CD4-positive, alpha-beta T cell treated with Interleukin-1 beta for 1 hour (primary cell): ENCODE measurements at regions not wholly inside any gene's neighbourhood (a gene's known extent, or its start where the extent isn't known, plus 50 kb on each side); places are given as distances from the start of the nearest gene placed in this dataset.

Source experiments
- DNase-seq, 2 donors: peaks; one replicate each; pipeline ENCODE4 v3.0.0-alpha.2; 2020 to 2022

DNA sequence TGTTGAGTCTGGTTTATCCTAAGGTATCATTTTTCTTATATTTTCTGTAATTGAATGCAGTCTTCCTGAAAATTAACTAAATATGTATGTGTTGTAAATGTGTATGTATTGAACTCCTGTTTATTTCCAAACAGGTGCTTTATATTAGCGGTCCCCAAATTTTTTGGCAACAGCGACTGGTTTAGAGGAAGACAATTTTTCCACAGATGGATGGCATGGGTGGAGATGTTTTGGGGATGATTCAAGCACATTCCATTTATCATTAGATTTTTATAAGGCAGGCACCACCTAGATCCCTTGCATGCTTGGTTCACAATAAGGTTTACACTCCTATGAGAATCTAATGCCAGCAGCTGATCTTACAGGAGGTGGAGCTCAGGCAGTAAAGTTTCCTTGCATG is 210.5 kb upstream of the ANO3 start:
- DNase-seq, result no peak

GRCh38 chr11:26126741-26127140 is 205.2 kb upstream of the ANO3 start:
- no peak for DNase-seq

DNA sequence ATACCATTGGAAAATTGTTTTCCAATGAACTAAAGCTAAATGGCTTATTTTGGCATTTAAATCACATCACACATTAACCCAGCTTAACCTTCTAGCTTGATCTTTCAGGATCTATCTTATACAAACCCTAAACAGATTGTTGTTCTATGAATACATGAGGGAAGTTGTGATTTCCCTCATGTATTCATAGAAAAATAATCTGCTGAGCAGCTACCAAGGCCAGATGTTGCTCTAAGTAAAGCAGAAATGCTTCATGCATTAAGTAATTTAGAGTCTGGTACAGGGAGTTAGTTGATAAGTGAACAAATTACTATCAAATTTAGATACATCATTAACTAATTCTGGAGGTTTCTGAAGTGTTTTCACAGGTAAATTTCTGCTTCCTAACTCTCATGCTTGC is 204.6 kb upstream of the ANO3 start:
- no peak for DNase-seq

- no peak for DNase-seq
Measured at GRCh38 chr11:26131406-26131805, 200.5 kb upstream of the ANO3 start.

DNA sequence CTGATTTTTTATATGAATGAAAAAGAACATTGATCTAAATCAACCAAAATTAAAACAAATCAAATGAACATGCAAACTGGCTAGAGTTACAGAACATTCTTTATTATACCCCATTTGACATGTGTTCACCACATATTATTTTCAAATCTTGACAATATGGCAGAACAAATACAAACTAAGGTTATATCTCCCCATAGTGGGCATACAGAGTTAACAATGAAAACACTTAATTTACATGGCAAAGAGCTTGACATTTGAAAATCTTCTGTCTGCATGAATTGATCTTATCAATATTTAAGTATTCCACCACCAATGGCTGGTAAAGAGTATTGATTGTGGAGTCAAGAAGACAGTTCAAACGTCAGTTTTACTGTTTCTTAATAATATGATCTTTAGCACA is 197.9 kb upstream of the ANO3 start:
- no peak for DNase-seq

GRCh38 chr11:26134481-26135355 is 197.2 kb upstream of the ANO3 start:
- no peak for DNase-seq

DNA sequence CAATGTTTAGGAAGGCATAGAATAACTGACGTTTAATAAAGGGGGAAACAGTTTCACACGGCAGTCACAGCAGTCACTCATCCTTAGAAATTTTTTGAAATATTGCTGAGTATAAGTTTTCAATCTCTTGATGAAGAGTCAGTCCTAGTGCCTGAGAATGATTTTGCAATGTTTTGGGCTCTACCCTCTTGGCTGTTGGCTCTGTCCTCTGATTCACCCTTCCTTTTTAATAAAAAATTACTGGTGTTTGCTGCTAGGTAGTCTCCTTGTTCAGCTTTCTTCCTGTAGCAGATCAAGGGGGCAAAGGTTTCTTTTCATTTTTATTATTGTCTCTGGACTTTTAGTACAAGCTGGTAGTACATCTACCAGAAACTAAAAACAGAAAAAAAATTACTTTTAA is 194.3 kb upstream of the ANO3 start:
- no peak for DNase-seq

GRCh38 chr11:26142891-26143290 is 189.0 kb upstream of the ANO3 start:
- DNase-seq, result no peak

DNA sequence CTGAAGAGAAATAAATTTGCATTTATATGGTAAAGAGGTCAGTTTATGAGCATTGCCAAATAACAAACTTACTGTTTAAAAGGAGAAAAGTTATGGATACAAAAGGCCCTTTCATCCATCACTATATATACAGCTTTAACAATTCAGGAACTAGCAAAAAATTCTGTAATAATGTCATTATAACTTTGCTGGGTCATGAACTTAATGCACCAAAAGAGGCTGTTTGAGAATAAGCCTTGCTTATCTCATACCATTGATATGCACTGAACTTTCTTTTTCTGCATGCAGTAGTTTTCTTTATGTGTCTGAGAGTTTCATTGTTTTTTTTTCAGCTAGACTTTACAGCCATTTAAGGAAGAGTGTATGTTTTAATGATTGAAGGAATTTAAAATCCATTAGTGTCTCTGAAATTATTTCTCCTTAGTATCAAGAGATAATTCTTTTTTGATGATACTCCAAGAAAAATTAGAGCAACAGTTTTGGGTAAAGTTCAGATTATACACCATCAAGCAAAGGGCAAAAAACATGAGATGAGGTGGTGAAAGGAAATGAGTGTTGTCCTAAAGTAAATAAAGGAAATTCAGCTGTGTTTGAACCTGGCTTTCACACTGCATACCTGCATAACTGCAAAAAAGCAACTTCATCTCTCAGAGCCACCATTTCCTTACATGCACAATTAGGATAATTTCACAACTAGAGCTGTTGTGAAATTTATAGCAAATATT is 188.2 kb upstream of the ANO3 start:
- DNase-seq, result no peak

DNA sequence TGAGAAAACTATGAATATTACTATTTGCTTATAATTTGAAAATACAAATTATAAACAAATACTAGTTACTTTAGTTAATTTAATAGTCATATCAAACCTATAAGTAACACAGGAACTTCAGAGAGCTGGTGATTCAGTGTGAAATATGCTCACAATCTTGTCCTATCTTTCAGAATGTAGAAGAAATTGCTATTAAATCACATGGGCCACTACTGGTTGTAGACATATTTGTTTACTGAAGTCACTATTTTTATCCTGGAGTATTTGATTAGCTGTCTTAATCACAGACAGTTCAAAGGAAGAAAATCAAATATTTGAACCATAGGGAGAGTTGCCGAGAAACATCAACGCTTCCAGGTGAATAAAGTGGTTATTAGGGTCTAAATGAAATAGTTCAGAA is 187.6 kb upstream of the ANO3 start:
- DNase-seq, result no peak

DNA sequence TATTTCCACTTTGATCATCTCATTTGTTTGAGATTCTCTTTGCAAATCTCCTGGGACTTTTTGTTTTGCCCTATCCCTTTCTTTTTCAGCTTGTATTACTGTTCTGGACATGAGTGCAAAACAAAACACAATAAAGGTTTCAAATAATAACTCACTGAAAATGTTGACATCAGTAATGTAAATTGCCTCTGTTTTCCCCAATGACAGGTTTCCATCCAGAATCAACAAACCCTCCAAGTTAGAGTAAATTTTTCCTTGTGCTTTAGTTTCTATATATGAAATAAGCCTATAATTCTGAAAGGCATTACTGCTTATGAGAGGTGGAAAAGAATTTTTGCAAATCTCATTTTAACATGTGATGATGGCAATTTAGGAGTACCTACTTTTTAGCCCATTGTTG is 187.0 kb upstream of the ANO3 start:
- no peak for DNase-seq

- no peak for DNase-seq
Measured at GRCh38 chr11:26149585-26149984, 182.3 kb upstream of the ANO3 start.

- DNase-seq, result no peak
Measured at GRCh38 chr11:26150031-26150430, 181.9 kb upstream of the ANO3 start.

- no peak for DNase-seq
Measured at GRCh38 chr11:26158251-26158650, 173.7 kb upstream of the ANO3 start.

DNA sequence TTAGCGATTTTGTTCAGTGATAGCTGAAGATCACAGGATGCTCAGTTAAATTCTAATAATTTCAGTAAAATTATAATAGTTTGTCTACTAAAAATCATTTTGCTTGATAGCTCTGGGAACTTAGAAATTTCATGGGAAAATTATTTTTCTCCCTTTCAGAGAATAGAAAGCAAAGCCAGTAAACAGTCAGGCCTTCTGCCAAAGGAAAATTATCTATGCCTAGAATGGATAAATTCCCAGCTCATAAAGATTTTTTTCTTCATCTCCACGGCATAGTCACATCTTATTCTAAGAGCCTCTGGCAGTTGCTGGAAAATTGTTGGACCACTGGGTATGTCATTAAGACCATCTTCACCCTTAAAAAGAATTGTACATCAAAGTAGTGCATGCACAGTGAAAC is 169.6 kb upstream of the ANO3 start:
- no peak for DNase-seq

- DNase-seq, result no peak
Measured at GRCh38 chr11:26186389-26186788, 145.5 kb upstream of the ANO3 start.

DNA sequence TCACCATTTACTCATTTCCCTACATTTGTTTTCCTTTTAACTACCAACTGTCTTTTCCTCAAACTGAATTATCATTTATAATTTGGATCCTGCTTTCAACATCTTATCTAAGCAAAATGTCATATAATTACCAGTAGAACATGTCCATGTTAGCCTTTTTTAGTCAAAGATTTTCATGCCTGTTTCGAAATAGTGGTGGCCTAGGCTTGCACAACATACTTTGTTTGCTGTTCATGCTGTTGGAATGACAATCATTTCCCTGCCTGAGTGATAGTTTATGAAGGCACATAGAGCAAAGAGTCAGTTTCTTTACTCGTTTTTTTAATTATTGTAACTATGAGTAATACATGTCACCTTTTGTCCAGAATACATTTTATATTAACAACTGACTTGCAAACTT is 144.3 kb upstream of the ANO3 start:
- DNase-seq, result no peak

- no peak for DNase-seq
Measured at GRCh38 chr11:26188554-26188953, 143.4 kb upstream of the ANO3 start.

GRCh38 chr11:26191193-26191592 is 140.7 kb upstream of the ANO3 start:
- DNase-seq, result no peak

DNA sequence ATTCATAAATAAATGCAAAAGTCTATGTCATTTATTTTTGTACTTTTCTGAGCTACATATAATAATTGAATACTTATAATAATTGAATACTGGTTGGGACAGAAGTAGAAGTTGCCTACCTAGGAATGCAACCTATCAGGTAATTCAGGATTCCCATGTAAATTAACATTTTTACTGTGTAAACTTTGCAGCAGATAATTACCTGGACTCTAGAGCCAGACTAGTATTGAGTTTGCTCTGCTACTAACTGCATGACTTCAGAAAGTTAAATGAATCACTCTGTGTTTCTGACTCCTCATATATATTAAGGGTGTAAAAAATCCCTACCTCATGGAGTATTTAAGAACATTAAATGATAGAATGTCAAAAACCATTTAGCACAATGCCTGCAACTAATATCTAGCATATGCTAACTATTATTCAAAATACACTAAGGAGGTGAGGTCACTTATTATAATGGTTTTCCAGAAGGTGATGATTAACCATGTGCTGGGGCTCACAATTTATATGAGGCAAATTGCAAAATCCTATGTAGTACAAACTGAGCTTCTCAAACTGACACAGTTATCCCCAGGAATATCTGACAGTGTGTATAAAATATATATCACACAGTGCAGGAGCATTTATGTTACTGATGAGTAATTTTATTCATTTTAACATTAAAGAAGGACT is 138.1 kb upstream of the ANO3 start:
- no peak for DNase-seq

DNA sequence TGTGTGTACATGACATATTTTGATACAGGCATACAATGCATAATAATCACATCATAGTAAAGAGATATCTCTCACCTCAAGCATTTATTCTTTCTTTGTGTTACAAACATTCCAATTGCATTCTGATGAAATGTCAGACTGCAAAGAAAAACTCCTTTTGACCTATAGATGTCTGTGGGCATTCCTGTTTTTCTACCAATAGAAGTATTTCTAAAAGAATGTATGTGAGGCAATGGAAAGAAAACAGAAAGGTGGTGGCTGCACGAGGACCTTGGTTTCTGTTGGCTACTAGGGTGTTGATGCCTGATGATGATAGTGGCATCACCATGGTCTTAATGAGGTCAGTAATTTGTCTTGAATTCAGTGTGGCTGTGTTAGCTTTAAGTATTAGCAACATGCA is 137.0 kb upstream of the ANO3 start:
- no peak for DNase-seq

DNA sequence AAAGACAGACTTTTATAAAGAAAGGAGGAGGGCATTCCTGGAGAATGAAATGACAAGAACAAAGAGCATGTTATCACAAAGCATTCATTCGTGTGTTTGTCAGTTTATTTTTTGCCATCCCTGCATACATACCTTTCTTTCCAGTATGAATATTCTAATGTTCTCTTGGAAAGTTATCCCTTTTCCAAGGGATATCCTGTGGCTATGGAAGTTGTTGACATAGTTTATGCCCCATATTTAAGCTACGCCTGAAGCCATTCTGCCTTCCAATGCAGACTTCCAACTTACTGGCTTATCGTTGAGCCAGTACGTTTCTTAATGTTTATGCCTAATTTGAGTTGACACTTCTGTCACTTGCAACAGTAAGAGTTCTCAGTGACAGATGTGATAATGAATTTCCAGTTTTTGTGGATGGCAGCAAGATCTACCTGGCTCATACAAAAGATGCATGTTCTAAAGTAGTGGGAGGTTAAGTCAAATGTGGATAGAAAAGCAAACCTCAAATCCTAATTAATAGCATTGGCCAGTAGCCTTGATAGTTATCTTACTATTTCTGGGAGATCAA is 133.3 kb upstream of the ANO3 start:
- no peak for DNase-seq

GRCh38 chr11:26199331-26200095 is 132.4 kb upstream of the ANO3 start:
- DNase-seq, result no peak
